Posterior cingulate gyrus (tissue), 11 donors: ENCODE measurements at regions not wholly inside any gene's neighbourhood (a gene's known extent, or its start where the extent isn't known, plus 50 kb on each side); places are given as distances from the start of the nearest gene placed in this dataset.

ENCODE experiments used
- DNase-seq, 10 donors: peaks; one replicate each; pipeline versions ENCODE4 v3.0.0 to v3.0.0-alpha.2; 2020 to 2021; ENCODE audit warnings: mixed read lengths in 3 of 10
- intact Hi-C: fragments of 100-400 bp; cut with DNase I; formaldehyde crosslinking; loops from one replicate; pipeline ENCODE4 v1.15.1; 2023

DNA sequence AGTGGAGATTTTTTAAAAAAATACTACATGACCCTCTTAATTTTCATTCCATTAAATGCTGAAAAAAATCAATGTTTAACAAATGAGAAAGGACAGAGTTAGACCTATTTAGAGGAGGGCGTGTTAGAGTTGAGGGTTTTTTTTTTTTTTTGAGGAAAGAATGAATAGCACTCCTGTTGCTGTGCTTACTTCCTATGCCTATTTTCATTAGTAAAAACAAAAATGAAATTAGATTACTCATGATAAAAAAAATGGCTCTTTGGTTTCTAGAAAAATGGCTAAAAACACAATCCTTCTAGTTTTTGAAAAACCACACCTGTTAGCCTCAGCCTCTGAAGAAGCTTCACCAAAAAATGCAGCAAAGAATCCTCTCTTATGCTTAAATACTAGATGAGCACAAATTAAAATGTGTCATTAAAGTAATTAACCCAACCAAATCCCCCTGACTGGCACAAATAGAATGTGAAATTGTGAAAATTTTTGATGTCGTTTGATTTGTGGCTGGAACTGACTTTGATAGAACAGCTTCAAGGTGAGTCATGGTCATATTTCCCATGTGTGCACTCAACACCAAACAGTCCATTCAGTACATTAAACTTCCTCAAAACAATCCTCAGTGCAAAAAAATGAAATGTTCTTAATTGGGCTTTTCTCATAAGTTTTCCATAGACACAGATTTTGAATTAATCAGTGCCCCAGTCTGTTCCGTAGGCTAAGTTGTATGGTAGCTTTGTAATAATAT lies 98.0 kb downstream of the MACIR start:
- intact Hi-C loops: no loop called here
- no peak for DNase-seq

DNA sequence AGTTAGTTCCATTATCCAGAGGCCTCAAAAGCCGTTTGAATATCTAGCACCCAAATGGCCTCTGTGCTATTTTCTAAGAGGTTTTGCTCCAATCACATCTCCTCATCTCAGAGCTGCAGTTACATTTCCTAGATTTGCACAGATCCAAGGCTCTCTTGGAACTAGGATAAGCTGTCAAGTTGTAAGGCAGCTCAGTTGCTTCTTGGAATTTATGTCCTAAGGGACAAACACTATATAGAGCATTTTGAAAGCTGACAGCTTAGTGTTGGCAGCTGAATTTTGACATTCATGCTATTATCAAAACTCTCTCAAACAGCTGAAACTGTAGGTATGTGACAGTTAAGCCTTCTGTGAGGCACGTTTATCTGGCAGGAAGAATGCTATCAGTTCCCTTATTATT lies 97.0 kb downstream of the MACIR start:
- no peak for DNase-seq
- intact Hi-C loops: no loop called here

DNA sequence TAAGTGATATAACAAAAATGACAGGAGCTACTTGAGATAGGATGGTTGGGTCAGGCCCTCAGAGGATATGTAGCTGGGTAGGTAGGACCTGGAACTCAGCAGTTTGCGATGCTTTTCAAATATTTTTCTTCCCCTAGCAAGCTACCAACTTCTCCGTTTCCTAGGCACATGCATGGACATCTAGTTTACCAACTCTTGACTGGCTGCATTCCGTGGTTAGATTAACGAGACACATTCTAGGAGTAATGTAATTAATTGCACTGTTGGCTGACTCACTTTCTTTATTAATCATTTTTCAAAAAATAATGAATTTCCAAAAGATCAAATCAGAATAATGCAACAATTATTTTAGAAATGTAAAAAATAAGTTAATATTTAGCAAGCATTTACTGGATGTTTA lies 95.9 kb downstream of the MACIR start:
- intact Hi-C loops: no loop called here

GRCh38 chr5:103353581-103353980 lies 95.0 kb downstream of the MACIR start:
- intact Hi-C loops: no loop called here
- DNase-seq: no peak

More for the DNA sequence above, 95.9 kb downstream of the MACIR start:
- DNase-seq: no peak

DNA sequence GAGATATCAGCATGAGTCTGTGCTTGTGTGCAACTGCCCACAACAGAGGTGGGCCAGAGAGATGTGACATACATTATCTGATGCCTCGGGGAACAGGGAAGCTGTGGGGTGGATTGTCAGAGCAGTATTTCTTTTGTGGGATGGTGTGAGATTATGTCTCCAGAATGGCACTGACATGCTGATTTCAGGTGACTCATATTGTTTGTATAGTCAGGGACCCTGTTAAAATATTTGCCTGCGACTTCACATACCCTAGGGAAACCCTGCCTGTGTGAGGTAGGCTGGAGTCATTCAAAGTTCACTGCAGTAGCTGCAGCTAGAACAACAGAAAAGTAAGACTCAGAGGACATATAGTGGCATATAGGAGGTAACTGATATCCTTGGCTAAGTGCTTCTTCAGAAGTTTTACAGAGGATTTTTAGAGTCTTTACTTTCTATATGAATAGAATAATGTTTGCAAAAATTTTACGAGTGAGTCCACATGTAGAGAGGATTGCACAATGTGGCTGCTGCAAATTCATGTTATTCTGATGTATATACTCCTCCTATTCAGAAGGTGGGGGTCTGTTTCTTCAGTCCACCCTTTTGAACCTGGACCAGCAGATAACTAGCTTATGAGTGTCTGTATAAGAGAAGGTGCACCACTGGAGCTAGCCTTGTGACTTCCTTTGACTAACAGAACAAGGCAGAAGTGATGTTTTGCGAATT lies 89.3 kb downstream of the MACIR start:
- DNase-seq: no peak
- intact Hi-C loops: no loop called here

DNA sequence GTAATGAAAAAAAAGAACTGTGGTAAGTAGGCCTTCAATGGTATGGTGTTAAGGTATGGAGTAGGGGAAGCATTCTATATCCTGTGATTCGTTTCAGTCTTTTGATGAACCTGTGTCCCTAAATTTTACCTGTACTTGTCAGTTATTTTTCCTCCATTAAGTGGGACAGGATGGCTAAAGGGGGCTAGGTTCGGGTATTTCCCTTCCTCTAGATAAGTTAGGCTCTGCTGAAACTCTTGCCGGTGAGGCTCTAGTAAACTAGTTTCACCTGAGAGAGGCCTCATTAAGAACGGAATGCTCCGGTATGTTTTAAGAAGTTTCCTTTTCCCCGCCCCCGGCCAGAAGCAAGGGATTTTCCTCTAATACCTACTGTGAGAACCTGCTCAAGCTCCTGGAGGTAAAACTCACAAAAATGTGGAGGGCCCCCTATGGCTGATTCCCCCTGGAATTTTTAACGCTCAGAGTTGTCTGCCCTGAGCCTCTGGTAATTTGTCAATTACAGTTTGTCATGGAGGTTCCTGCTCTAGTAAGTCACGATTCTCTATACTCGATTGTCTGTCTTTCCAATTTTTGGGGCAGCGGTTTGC lies 87.7 kb downstream of the MACIR start:
- no peak for DNase-seq
- intact Hi-C loops: no loop called here

DNA sequence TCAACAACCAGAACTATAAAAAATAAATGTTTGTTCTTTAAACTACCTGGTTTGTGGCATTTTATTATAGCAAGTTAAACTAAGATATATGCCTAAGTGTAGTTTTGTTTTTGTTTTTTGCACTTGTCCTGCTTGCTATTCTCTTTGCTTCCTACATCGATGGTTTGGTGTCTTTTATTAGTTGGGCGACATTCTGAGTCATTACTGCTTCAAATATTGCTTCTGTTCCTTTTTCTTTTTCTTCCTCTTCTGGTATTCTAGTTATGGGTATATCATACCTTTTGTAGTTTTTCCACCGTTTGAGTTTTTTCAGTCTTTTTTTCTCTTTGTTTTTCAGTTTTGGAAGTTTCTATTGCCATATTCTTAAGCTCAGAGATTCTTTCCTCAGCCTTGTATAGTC lies 86.9 kb downstream of the MACIR start:
- DNase-seq: no peak
- intact Hi-C loops: no loop called here

- intact Hi-C loops: no loop called here
- DNase-seq: no peak
Observed at GRCh38 chr5:103340717-103341388, 82.3 kb downstream of the MACIR start.

GRCh38 chr5:103340132-103340531 lies 81.6 kb downstream of the MACIR start:
- intact Hi-C loops: no loop called here
- no peak for DNase-seq

DNA sequence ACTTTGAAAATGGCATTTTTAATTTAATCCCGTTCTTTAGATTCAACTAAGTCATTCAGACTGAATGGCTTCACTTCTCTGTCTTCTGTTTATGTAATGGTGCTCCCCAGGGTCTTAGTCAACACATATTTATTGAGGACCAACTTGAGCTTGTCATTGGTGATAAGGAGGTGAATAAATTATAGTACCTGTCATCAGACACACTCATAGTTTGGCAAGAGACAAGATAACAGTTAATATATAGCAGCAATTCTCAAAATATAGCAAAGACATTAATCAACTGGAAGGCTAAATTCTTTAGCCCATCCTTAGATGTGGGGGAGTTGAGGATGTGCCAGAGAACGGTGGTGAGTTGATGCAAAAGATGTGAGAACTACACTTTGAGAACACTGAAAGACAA lies 78.4 kb downstream of the MACIR start:
- no peak for DNase-seq
- intact Hi-C loops: no loop called here

DNA sequence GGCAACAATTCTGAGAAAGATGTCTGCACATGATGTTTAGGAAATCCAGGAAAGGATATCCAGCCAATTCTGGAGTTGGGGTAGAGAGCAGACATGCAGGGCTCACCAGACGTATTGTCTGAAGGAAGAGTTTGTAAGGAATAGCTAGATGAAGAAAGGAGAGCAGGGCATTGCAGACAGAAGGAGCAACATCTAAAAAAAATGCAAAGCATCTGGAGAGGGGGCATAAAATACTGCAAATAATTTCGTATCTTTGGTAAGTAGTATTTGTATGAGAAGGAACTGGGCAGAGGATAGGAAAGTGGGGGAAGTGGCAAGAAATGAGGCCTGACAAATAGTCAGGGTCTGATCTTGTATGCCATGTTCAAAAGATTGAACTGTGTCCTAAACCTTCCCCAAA lies 74.8 kb downstream of the MACIR start:
- intact Hi-C loops: no loop called here
- no peak for DNase-seq

DNA sequence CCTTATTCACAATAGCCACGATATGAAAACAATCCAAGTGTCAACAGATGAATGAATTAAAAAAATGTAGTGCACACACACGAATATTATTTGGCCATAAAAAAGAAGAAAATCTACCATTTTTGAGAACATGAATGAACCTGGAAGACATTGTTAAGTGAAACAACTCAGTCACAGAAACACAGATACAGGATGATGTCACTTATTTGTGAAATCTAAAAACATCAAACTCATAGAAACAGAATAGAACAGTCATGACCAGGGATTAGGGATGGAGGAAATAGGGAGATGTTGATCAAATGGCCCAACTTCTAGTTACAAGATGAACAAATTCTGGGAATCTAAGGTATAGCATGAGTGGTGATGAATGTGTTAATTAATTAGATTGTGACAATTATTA lies 72.3 kb downstream of the MACIR start:
- intact Hi-C loops: no loop called here
- no peak for DNase-seq
